K562 (cell line): ENCODE measurements at regions not wholly inside any gene's neighbourhood (a gene's known extent, or its start where the extent isn't known, plus 50 kb on each side); places are given as distances from the start of the nearest gene placed in this dataset.

Source experiments
- EP300 ChIP-seq: IDR thresholded peaks from 2 replicates; pipeline ENCODE4 v1.6.1; 2012; ENCODE audit warnings: low read length, improper control_type of control experiment
- FOXM1 ChIP-seq, 2 experiments: fragments of 450-650 bp in 1 of 2; sonication (generic) in 1 of 2; formaldehyde crosslinking in 1 of 2; IDR thresholded peaks; 2 replicates each; pipeline versions ENCODE4 v1.6.1 to v1.9.0; 2017 to 2022; ENCODE audit warnings: low read depth in 2 of 2, mild to moderate bottlenecking in 2 of 2, missing genetic modification reagents in 1 of 2, moderate library complexity in 1 of 2
- FUS ChIP-seq: fragments of 200-400 bp; formaldehyde crosslinking; optimal IDR thresholded peaks from 2 replicates; pipeline ENCODE3; 2017; ENCODE audit warnings: low read depth, low read length
- KDM1A ChIP-seq, 2 experiments: fragments of 450-650 bp; IDR thresholded peaks; 2 replicates each; pipeline ENCODE4 v1.6.1; 2016; ENCODE audit warnings: mild to moderate bottlenecking in 2 of 2
- PHB ChIP-seq: fragments of 250-450 bp; sonication (Bioruptor Pico); IDR thresholded peaks from 2 replicates; pipeline ENCODE4 v1.5.0; 2021
- SETDB1 ChIP-seq: IDR thresholded peaks from one replicate; pipeline ENCODE4 v1.6.1; 2012; ENCODE audit warnings: low read length, control low read depth, inconsistent platforms
- TAF1 ChIP-seq: IDR thresholded peaks from 2 replicates; pipeline ENCODE4 v1.6.1; 2011; ENCODE audit warnings: mild to moderate bottlenecking, low read length, moderate library complexity; ENCODE audit not compliant: insufficient read depth, control insufficient read depth, severe bottlenecking; ENCODE audit errors: extremely low read depth
- TBP ChIP-seq: optimal IDR thresholded peaks from 2 replicates; pipeline ENCODE3; 2011; ENCODE audit warnings: low read depth, low read length, improper control_type of control experiment
- ZNF224 ChIP-seq: sonication (generic); formaldehyde crosslinking; IDR thresholded peaks from 2 replicates; pipeline ENCODE4 v1.8.0; 2022; ENCODE audit warnings: mild to moderate bottlenecking, missing genetic modification reagents
- TF ChIP-seq, protein P1 (sequence below), 3 experiments: IDR thresholded peaks in 2 of 3; conservative IDR thresholded peaks in 1 of 3; 2 replicates each; pipeline ENCODE4 v1.5.1; 2011 to 2012; ENCODE audit warnings: low read length in 3 of 3, mild to moderate bottlenecking in 3 of 3, control low read depth in 2 of 3, improper control_type of control experiment in 1 of 3, inconsistent platforms in 1 of 3, low read depth in 1 of 3, mixed read lengths in 1 of 3, moderate library complexity in 1 of 3; ENCODE audit not compliant: insufficient read depth in 2 of 3
- TF ChIP-seq, protein P2 (sequence below): fragments of 200-600 bp; sonication (generic); IDR thresholded peaks from one replicate; pipeline ENCODE4 v1.6.1; 2012; ENCODE audit warnings: mild to moderate bottlenecking, low read depth, low read length, inconsistent platforms
- TF ChIP-seq, protein P3 (sequence below): IDR thresholded peaks from 2 replicates; pipeline ENCODE4 v1.6.1; 2011; ENCODE audit warnings: borderline replicate concordance, low read depth, mild to moderate bottlenecking, moderate library complexity, low read length; ENCODE audit not compliant: insufficient read depth, poor library complexity, severe bottlenecking
- TF ChIP-seq, protein P4 (sequence below): sonication (generic); formaldehyde crosslinking; IDR thresholded peaks from 2 replicates; pipeline ENCODE4 v1.8.1; 2023; ENCODE audit warnings: missing genetic modification reagents, mild to moderate bottlenecking, borderline replicate concordance

GRCh38 chr12:89092297-89092696, 260.0 kb downstream of the DUSP6 start:
- TF ChIP-seq, protein P1, sequence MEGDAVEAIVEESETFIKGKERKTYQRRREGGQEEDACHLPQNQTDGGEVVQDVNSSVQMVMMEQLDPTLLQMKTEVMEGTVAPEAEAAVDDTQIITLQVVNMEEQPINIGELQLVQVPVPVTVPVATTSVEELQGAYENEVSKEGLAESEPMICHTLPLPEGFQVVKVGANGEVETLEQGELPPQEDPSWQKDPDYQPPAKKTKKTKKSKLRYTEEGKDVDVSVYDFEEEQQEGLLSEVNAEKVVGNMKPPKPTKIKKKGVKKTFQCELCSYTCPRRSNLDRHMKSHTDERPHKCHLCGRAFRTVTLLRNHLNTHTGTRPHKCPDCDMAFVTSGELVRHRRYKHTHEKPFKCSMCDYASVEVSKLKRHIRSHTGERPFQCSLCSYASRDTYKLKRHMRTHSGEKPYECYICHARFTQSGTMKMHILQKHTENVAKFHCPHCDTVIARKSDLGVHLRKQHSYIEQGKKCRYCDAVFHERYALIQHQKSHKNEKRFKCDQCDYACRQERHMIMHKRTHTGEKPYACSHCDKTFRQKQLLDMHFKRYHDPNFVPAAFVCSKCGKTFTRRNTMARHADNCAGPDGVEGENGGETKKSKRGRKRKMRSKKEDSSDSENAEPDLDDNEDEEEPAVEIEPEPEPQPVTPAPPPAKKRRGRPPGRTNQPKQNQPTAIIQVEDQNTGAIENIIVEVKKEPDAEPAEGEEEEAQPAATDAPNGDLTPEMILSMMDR (IDR thresholded peaks at IDR 0.05 in 2 of 3, conservative IDR thresholded peaks at IDR 0.05 in 1 of 3; ENCODE audit: insufficient read depth in 2 of 3, low read depth in 1 of 3, low read length in 3 of 3): no peak
- TF ChIP-seq PHB (CRISPR knock-in tag) (no peak), FOXM1 (IDR thresholded peaks at IDR 0.05; ENCODE audit: low read depth) (no peak), FOXM1 (CRISPR knock-in tag; IDR thresholded peaks at IDR 0.05; ENCODE audit: low read depth) (no peak), FUS (no peak), ZNF224 (CRISPR knock-in tag) (no peak), SETDB1 (no peak), TBP (no peak), TAF1 (no peak), EP300 (no peak), KDM1A (IDR thresholded peaks at IDR 0.05) (no peak)
- TF ChIP-seq, protein P2, sequence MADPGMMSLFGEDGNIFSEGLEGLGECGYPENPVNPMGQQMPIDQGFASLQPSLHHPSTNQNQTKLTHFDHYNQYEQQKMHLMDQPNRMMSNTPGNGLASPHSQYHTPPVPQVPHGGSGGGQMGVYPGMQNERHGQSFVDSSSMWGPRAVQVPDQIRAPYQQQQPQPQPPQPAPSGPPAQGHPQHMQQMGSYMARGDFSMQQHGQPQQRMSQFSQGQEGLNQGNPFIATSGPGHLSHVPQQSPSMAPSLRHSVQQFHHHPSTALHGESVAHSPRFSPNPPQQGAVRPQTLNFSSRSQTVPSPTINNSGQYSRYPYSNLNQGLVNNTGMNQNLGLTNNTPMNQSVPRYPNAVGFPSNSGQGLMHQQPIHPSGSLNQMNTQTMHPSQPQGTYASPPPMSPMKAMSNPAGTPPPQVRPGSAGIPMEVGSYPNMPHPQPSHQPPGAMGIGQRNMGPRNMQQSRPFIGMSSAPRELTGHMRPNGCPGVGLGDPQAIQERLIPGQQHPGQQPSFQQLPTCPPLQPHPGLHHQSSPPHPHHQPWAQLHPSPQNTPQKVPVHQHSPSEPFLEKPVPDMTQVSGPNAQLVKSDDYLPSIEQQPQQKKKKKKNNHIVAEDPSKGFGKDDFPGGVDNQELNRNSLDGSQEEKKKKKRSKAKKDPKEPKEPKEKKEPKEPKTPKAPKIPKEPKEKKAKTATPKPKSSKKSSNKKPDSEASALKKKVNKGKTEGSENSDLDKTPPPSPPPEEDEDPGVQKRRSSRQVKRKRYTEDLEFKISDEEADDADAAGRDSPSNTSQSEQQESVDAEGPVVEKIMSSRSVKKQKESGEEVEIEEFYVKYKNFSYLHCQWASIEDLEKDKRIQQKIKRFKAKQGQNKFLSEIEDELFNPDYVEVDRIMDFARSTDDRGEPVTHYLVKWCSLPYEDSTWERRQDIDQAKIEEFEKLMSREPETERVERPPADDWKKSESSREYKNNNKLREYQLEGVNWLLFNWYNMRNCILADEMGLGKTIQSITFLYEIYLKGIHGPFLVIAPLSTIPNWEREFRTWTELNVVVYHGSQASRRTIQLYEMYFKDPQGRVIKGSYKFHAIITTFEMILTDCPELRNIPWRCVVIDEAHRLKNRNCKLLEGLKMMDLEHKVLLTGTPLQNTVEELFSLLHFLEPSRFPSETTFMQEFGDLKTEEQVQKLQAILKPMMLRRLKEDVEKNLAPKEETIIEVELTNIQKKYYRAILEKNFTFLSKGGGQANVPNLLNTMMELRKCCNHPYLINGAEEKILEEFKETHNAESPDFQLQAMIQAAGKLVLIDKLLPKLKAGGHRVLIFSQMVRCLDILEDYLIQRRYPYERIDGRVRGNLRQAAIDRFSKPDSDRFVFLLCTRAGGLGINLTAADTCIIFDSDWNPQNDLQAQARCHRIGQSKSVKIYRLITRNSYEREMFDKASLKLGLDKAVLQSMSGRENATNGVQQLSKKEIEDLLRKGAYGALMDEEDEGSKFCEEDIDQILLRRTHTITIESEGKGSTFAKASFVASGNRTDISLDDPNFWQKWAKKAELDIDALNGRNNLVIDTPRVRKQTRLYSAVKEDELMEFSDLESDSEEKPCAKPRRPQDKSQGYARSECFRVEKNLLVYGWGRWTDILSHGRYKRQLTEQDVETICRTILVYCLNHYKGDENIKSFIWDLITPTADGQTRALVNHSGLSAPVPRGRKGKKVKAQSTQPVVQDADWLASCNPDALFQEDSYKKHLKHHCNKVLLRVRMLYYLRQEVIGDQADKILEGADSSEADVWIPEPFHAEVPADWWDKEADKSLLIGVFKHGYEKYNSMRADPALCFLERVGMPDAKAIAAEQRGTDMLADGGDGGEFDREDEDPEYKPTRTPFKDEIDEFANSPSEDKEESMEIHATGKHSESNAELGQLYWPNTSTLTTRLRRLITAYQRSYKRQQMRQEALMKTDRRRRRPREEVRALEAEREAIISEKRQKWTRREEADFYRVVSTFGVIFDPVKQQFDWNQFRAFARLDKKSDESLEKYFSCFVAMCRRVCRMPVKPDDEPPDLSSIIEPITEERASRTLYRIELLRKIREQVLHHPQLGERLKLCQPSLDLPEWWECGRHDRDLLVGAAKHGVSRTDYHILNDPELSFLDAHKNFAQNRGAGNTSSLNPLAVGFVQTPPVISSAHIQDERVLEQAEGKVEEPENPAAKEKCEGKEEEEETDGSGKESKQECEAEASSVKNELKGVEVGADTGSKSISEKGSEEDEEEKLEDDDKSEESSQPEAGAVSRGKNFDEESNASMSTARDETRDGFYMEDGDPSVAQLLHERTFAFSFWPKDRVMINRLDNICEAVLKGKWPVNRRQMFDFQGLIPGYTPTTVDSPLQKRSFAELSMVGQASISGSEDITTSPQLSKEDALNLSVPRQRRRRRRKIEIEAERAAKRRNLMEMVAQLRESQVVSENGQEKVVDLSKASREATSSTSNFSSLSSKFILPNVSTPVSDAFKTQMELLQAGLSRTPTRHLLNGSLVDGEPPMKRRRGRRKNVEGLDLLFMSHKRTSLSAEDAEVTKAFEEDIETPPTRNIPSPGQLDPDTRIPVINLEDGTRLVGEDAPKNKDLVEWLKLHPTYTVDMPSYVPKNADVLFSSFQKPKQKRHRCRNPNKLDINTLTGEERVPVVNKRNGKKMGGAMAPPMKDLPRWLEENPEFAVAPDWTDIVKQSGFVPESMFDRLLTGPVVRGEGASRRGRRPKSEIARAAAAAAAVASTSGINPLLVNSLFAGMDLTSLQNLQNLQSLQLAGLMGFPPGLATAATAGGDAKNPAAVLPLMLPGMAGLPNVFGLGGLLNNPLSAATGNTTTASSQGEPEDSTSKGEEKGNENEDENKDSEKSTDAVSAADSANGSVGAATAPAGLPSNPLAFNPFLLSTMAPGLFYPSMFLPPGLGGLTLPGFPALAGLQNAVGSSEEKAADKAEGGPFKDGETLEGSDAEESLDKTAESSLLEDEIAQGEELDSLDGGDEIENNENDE: no peak
- TF ChIP-seq, protein P3, sequence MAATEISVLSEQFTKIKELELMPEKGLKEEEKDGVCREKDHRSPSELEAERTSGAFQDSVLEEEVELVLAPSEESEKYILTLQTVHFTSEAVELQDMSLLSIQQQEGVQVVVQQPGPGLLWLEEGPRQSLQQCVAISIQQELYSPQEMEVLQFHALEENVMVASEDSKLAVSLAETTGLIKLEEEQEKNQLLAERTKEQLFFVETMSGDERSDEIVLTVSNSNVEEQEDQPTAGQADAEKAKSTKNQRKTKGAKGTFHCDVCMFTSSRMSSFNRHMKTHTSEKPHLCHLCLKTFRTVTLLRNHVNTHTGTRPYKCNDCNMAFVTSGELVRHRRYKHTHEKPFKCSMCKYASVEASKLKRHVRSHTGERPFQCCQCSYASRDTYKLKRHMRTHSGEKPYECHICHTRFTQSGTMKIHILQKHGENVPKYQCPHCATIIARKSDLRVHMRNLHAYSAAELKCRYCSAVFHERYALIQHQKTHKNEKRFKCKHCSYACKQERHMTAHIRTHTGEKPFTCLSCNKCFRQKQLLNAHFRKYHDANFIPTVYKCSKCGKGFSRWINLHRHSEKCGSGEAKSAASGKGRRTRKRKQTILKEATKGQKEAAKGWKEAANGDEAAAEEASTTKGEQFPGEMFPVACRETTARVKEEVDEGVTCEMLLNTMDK: no peak
- TF ChIP-seq, protein P4, sequence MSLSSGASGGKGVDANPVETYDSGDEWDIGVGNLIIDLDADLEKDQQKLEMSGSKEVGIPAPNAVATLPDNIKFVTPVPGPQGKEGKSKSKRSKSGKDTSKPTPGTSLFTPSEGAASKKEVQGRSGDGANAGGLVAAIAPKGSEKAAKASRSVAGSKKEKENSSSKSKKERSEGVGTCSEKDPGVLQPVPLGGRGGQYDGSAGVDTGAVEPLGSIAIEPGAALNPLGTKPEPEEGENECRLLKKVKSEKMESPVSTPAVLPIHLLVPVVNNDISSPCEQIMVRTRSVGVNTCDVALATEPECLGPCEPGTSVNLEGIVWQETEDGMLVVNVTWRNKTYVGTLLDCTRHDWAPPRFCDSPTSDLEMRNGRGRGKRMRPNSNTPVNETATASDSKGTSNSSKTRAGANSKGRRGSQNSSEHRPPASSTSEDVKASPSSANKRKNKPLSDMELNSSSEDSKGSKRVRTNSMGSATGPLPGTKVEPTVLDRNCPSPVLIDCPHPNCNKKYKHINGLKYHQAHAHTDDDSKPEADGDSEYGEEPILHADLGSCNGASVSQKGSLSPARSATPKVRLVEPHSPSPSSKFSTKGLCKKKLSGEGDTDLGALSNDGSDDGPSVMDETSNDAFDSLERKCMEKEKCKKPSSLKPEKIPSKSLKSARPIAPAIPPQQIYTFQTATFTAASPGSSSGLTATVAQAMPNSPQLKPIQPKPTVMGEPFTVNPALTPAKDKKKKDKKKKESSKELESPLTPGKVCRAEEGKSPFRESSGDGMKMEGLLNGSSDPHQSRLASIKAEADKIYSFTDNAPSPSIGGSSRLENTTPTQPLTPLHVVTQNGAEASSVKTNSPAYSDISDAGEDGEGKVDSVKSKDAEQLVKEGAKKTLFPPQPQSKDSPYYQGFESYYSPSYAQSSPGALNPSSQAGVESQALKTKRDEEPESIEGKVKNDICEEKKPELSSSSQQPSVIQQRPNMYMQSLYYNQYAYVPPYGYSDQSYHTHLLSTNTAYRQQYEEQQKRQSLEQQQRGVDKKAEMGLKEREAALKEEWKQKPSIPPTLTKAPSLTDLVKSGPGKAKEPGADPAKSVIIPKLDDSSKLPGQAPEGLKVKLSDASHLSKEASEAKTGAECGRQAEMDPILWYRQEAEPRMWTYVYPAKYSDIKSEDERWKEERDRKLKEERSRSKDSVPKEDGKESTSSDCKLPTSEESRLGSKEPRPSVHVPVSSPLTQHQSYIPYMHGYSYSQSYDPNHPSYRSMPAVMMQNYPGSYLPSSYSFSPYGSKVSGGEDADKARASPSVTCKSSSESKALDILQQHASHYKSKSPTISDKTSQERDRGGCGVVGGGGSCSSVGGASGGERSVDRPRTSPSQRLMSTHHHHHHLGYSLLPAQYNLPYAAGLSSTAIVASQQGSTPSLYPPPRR: no peak
